EL (cell line): ENCODE measurements at regions not wholly inside any gene's neighbourhood (a gene's known extent, or its start where the extent isn't known, plus 50 kb on each side); places are given as distances from the start of the nearest gene placed in this dataset.
"Not testable (repeated sequence)": the region's sequence is repeated elsewhere in the genome, so short reads cannot be mapped to it uniquely, and the experiment has no call there.

ENCODE experiments used
- DNase-seq: peaks from one replicate; pipeline ENCODE4 v3.0.0-alpha.2; 2016

- DNase-seq: no peak
Measured at GRCh38 chr14:40074169-40074568, 641.9 kb upstream of the FBXO33 start.

- DNase-seq: no peak
Measured at GRCh38 chr14:40072175-40072574, 639.9 kb upstream of the FBXO33 start.

GRCh38 chr14:40058901-40059897, 627.0 kb upstream of the FBXO33 start:
- DNase-seq: no peak

GRCh38 chr14:40053416-40053815, 621.2 kb upstream of the FBXO33 start:
- no peak for DNase-seq

GRCh38 chr14:40028991-40029390, 596.8 kb upstream of the FBXO33 start:
- DNase-seq: no peak

GRCh38 chr14:40025101-40025500, 592.9 kb upstream of the FBXO33 start:
- DNase-seq: no peak

GRCh38 chr14:40010961-40011360, 578.7 kb upstream of the FBXO33 start:
- no peak for DNase-seq

- DNase-seq: no peak
Measured at GRCh38 chr14:40009771-40010170, 577.5 kb upstream of the FBXO33 start.

GRCh38 chr14:40008345-40008744, 576.1 kb upstream of the FBXO33 start:
- DNase-seq: not testable (repeated sequence)

GRCh38 chr14:40004871-40005500, 572.8 kb upstream of the FBXO33 start:
- DNase-seq: no peak

- no peak for DNase-seq
Measured at GRCh38 chr14:40003773-40004172, 571.5 kb upstream of the FBXO33 start.

- no peak for DNase-seq
Measured at GRCh38 chr14:39998854-39999253, 566.6 kb upstream of the FBXO33 start.

- no peak for DNase-seq
Measured at GRCh38 chr14:39998114-39998513, 565.9 kb upstream of the FBXO33 start.

- no peak for DNase-seq
Measured at GRCh38 chr14:39991041-39991440, 558.8 kb upstream of the FBXO33 start.

- no peak for DNase-seq
Measured at GRCh38 chr14:39988939-39989338, 556.7 kb upstream of the FBXO33 start.

- DNase-seq: no peak
Measured at GRCh38 chr14:39984323-39984722, 552.1 kb upstream of the FBXO33 start.

GRCh38 chr14:39977198-39977597, 545.0 kb upstream of the FBXO33 start:
- no peak for DNase-seq

GRCh38 chr14:39974036-39974435, 541.8 kb upstream of the FBXO33 start:
- DNase-seq: no peak

GRCh38 chr14:39972704-39973103, 540.5 kb upstream of the FBXO33 start:
- DNase-seq: no peak

GRCh38 chr14:39967885-39968284, 535.7 kb upstream of the FBXO33 start:
- DNase-seq: no peak

- DNase-seq: no peak
Measured at GRCh38 chr14:39957987-39958386, 525.8 kb upstream of the FBXO33 start.

GRCh38 chr14:39957290-39957689, 525.1 kb upstream of the FBXO33 start:
- DNase-seq: no peak

GRCh38 chr14:39956372-39956771, 524.1 kb upstream of the FBXO33 start:
- DNase-seq: no peak

GRCh38 chr14:39948235-39948634, 516.0 kb upstream of the FBXO33 start:
- DNase-seq: no peak
